T-helper 2 cell treated with Interferon-gamma antibody and Interleukin-4, amounts not matched to agents 5 μg/mL and 100 μg/mL, for 36 hours (primary cell): ENCODE measurements at regions not wholly inside any gene's neighbourhood (a gene's known extent, or its start where the extent isn't known, plus 50 kb on each side); places are given as distances from the start of the nearest gene placed in this dataset.

ENCODE experiments used
- DNase-seq: peaks from one replicate; pipeline ENCODE4 v3.0.0; 2021; ENCODE audit warnings: low spot score
- H3K27ac Mint-ChIP-seq: one replicate; pipeline ENCODE4 v1.8.0; 2021; ENCODE audit warnings: mild to moderate bottlenecking, mixed read lengths
- H3K27me3 Mint-ChIP-seq: one replicate; pipeline ENCODE4 v1.8.0; 2021; ENCODE audit warnings: low read depth, mixed read lengths
- H3K36me3 Mint-ChIP-seq: one replicate; pipeline ENCODE4 v1.8.0; 2021; ENCODE audit warnings: low read depth, mixed read lengths
- H3K4me1 Mint-ChIP-seq: one replicate; pipeline ENCODE4 v1.8.0; 2021; ENCODE audit warnings: low read depth, mixed read lengths
- H3K4me3 Mint-ChIP-seq: one replicate; pipeline ENCODE4 v1.8.0; 2022; ENCODE audit warnings: mild to moderate bottlenecking, moderate library complexity, mixed read lengths
- H3K9me3 Mint-ChIP-seq: one replicate; pipeline ENCODE4 v1.8.0; 2021; ENCODE audit warnings: mixed read lengths

DNA sequence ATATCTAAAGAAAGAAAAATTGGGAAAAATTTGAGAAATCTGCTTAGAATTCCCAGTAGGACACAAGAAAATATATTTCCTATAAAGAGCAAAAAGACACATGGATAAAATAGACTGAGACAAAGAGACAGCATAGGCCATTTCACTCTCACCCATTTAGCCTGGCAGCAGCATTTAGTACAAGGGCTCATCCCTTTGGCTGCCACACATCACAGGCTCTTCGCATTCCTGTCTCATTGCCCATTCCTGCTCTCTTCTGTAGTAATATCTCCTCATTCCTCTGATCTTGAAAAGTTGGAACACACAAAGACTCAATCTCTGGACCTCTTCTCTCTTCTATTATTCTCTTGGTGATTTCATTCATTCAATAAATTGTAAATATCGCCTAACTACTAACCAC is 162.6 kb downstream of the SOX11 start:
- no peaks in the 10 kb centered on the region for H3K27me3 Mint-ChIP-seq
- DNase-seq: no peak
- peaks cover 15% of the 10 kb centered on the region for H3K9me3 Mint-ChIP-seq
- no peaks in the 10 kb centered on the region for H3K36me3 Mint-ChIP-seq
- no peak overlapping the region for H3K27ac Mint-ChIP-seq
- H3K4me3 Mint-ChIP-seq: no peak overlapping the region
- H3K4me1 Mint-ChIP-seq: no peaks in the 10 kb centered on the region

DNA sequence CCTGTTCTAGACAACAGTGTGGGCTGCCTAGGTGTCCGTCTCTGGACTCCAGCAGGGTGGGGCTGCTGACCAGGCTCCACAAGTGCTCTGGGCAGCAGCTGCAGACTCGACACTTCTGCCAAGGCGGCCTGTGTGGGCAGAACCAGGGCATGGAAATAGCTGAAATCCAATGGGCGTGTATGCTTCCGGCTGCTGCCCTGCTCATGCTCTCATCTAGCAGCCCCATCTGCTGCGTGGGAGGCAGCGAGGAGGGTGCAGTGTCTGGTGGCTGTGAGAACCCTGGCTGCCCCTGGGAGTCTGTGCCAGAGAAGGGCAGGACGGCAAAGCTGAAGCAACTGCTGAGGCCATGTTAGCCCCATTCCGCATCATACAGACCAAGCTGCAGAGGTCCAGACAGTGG is 174.9 kb downstream of the SOX11 start:
- no peak for DNase-seq
- Mint-ChIP-seq H3K27ac (no peak overlapping the region), H3K9me3 (no peaks in the 10 kb centered on the region), H3K36me3 (no peaks in the 10 kb centered on the region), H3K4me3 (no peak overlapping the region), H3K4me1 (no peaks in the 10 kb centered on the region), H3K27me3 (no peaks in the 10 kb centered on the region)

DNA sequence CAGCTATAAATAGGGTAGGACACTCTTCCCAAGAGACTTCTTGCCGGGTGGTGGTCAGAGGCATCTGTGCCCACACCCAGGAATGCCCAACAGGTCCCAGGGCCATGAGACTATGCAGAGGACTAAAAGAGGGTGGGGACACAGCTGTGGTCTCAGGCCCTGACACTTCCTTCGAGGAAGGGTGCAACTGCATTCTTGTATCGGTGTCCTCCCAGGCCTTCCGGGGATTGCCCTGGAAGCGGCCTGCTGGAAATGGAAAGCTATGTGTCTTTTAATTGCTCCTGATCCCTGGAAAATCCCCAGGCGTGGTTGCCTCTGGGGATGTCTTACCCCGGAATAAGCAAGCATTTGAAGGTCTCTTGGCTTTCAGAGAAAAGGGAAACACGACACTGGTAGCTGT is 176.7 kb downstream of the SOX11 start:
- H3K4me3 Mint-ChIP-seq: no peak overlapping the region
- H3K4me1 Mint-ChIP-seq: no peaks in the 10 kb centered on the region
- no peak for DNase-seq
- no peak overlapping the region for H3K27ac Mint-ChIP-seq
- no peaks in the 10 kb centered on the region for H3K36me3 Mint-ChIP-seq
- peaks cover 7% of the 10 kb centered on the region for H3K9me3 Mint-ChIP-seq
- H3K27me3 Mint-ChIP-seq: no peaks in the 10 kb centered on the region

DNA sequence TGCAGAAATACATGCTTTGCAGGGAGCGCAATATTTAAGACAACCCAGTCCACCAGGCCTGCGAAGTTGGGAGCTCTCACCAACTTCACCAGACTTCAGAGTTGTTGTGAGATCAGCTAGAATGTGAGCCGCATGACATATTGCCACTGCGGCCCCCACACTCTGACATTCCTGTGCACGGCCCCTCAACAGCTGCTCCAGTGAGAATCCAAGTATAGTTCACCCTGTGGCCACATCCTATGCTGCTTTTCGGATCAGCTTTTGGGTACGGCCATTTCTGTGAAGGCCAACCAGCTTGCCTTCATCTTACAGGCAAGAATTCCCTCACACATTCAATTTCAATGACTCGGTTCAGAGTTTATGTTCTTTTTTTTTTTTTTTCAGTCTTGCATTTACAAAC is 177.8 kb downstream of the SOX11 start:
- no peak for DNase-seq
- H3K36me3 Mint-ChIP-seq: no peaks in the 10 kb centered on the region
- no peak overlapping the region for H3K27ac Mint-ChIP-seq
- no peak overlapping the region for H3K4me3 Mint-ChIP-seq
- H3K9me3 Mint-ChIP-seq: peaks cover 7% of the 10 kb centered on the region
- H3K27me3 Mint-ChIP-seq: no peaks in the 10 kb centered on the region
- H3K4me1 Mint-ChIP-seq: no peaks in the 10 kb centered on the region

DNA sequence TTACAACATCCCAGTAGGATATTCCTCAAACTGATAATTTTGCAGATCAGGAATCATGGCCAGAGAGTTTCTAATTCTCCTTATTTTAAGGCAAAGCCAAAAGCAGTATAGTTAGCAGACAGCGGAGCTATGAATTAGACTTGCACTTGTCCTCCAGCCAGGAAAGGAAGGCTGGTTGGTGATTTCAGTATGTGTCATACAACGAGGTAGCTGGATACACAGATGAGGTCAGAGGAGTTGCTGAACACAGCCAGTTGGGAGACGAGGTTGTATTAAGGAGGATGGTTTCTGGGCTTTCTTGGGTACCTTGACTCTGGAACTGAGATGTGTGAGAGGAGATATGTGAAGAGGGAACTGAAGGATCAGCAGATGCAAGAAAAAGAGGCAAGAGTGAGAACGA is 185.2 kb downstream of the SOX11 start:
- H3K4me1 Mint-ChIP-seq: no peaks in the 10 kb centered on the region
- H3K27ac Mint-ChIP-seq: no peak overlapping the region

DNA sequence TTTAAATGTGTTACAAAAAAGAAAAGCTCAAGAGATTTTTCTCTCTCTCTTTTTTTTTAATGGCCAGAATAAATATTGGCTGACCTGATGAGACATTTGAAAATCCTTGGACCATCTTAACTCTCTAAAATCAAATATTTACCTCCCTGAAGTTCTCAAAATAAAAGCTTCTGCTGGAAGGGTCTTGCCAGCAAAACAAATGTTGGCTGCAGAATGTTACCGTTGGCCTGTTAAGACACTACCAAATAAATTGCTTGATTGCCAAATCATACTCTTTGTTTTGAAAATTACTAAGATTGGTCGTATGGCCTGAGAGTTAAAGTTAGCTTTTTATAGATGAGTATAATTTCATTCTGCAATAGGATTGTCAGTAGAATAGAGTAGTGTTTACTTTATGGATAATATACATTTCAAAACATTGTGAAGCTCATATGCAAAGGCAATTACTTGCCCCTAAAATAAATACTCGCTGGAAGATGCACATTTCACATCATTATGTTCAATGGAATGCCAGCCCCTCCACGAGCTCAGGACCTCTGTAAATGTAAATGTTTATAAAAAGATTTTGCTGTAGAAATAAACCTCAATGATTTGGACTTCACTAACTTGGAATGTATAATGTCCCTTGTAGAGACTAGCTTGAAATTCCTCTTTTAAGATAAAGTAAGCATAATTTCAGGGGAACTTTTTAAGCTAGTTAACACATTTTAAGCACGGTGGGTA is 193.4 kb downstream of the SOX11 start:
- Mint-ChIP-seq H3K4me1 (no peaks in the 10 kb centered on the region), H3K4me3 (no peak overlapping the region), H3K27me3 (no peaks in the 10 kb centered on the region), H3K9me3 (peaks cover 5% of the 10 kb centered on the region), H3K27ac (no peak overlapping the region), H3K36me3 (no peaks in the 10 kb centered on the region)
- no peak for DNase-seq

More for the DNA sequence above, 185.2 kb downstream of the SOX11 start:
- Mint-ChIP-seq H3K27me3 (no peaks in the 10 kb centered on the region), H3K9me3 (peaks cover 12% of the 10 kb centered on the region), H3K4me3 (no peak overlapping the region), H3K36me3 (no peaks in the 10 kb centered on the region)
- DNase-seq: no peak

DNA sequence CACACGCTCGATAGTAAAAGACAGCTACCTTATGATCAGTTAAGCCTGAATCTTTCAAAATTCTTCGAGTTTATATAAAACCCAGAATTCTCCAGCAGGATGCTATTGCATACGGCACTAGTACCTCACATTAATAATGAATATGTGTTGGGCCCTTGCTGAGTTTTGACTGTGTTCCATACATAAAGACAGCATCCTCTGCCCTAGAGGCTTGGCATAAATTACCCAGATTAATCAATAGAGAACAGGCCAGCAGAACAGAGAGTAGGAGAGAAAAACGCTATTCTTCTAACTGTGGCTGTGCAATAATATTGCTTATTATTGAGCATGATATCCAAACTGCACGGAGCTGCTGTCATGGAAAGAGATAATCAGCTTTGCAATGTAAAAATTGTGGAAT is 194.3 kb downstream of the SOX11 start:
- Mint-ChIP-seq H3K27ac (no peak overlapping the region), H3K27me3 (no peaks in the 10 kb centered on the region), H3K36me3 (no peaks in the 10 kb centered on the region), H3K9me3 (peaks cover 5% of the 10 kb centered on the region), H3K4me3 (no peak overlapping the region), H3K4me1 (no peaks in the 10 kb centered on the region)
- DNase-seq: no peak

DNA sequence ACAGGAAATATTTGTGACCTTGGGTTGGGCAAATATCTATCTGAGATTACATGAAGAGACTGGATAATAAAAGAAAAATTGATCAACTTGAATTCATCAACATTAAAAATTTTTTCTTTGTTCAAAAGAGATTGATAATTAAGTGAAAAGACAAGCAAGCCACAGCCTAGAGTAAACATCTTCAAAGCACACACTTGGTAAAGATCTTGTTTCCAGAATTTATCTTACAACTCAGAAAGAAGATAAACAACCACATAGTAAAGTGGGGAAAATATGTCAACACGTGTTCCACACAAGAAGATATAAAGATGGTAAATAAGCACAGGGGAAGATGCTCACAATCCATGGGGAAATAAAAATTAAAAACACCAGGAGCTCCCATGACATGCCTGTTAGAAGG is 195.9 kb downstream of the SOX11 start:
- no peak for DNase-seq
- no peaks in the 10 kb centered on the region for H3K4me1 Mint-ChIP-seq
- no peak overlapping the region for H3K27ac Mint-ChIP-seq
- H3K9me3 Mint-ChIP-seq: peaks cover 5% of the 10 kb centered on the region
- H3K4me3 Mint-ChIP-seq: no peak overlapping the region
- no peaks in the 10 kb centered on the region for H3K36me3 Mint-ChIP-seq
- H3K27me3 Mint-ChIP-seq: no peaks in the 10 kb centered on the region

DNA sequence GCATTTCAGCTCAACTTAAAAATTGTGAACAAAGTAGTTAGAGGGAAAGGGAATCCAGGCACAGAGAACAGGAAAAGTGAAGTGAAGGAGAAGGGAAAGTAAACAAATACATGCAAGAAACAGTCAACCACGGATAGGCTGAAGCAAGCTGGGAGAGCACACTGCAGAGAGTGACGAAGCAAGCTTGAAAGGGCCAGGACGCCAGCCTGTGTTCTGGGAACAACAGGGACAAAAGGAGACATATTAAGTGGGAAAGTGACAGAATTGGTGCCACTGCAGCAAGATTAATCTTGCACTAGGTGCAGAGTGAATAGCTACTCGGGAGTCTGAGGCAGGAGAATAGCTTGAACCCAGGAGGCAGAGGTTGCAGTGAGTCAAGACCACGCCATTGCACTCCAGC is 197.3 kb downstream of the SOX11 start:
- Mint-ChIP-seq H3K4me3 (no peak overlapping the region), H3K27ac (no peak overlapping the region), H3K4me1 (no peaks in the 10 kb centered on the region), H3K9me3 (peaks cover 5% of the 10 kb centered on the region), H3K27me3 (no peaks in the 10 kb centered on the region), H3K36me3 (no peaks in the 10 kb centered on the region)
- DNase-seq: no peak

DNA sequence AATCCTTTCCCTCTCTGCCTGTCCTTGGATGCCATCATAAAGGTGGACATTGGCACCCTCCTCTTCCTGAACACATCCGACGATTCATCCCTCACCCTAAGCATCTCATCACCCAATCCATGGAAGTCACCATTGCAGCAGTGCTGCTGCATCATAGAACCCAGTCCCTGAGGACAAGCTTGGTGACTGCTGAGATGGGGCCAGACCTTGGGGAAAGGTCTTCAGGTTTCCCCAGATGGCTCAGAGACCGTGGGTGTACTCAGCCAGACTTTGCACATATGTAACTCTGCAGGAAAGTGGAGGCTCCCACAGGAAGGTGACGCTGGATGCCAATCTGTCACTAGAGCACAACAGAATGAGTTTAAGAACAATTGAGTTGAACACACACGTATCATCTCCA is 202.2 kb downstream of the SOX11 start:
- Mint-ChIP-seq H3K27ac (no peak overlapping the region), H3K36me3 (no peaks in the 10 kb centered on the region), H3K9me3 (peaks cover 3% of the 10 kb centered on the region), H3K4me3 (no peak overlapping the region), H3K4me1 (no peaks in the 10 kb centered on the region), H3K27me3 (no peaks in the 10 kb centered on the region)
- DNase-seq: no peak

DNA sequence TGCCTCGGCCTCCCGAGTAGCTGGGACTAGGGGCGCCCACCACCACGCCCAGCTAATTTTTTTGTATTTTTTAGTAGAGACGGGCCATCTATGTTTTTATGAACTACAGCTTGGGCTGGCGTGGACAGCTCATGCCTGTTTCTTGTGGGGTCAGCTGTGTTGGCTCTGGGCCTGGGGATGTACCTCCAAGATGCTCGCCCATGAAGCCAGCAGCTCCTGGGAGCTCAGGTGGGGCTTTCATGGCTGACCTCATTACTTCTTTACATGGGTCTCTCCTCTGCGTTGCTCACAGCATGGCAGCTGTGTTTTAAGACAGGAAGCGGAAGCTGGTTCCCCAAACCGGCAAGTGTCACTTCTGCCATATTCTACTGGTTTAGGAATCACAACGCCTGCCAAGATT is 203.1 kb downstream of the SOX11 start:
- no peaks in the 10 kb centered on the region for H3K4me1 Mint-ChIP-seq
- no peak for DNase-seq
- no peaks in the 10 kb centered on the region for H3K36me3 Mint-ChIP-seq
- no peaks in the 10 kb centered on the region for H3K9me3 Mint-ChIP-seq
- H3K4me3 Mint-ChIP-seq: no peak overlapping the region
- no peaks in the 10 kb centered on the region for H3K27me3 Mint-ChIP-seq
- no peak overlapping the region for H3K27ac Mint-ChIP-seq

DNA sequence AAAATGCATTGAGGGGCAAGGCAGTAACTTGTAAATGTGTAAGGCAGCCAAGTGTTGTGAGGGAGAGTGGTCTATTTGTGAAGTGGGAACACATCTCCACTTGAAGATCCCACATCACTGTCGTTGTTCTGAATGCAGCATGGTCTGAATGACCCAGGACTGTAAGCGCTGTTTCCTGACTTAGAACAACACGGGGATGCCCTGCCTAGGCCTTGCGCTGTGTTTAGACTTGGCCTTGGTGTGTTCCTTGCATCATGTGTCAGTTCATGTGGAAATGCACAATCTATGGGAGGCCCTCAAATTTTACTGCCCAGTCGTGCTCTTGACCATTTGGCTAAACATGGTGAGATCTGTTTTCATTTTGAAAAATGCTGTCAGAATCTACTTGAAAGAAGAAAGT is 205.1 kb downstream of the SOX11 start:
- DNase-seq: no peak
- H3K9me3 Mint-ChIP-seq: no peaks in the 10 kb centered on the region
- H3K27me3 Mint-ChIP-seq: no peaks in the 10 kb centered on the region
- H3K27ac Mint-ChIP-seq: no peak overlapping the region
- H3K4me3 Mint-ChIP-seq: no peak overlapping the region
- no peaks in the 10 kb centered on the region for H3K4me1 Mint-ChIP-seq
- no peaks in the 10 kb centered on the region for H3K36me3 Mint-ChIP-seq

DNA sequence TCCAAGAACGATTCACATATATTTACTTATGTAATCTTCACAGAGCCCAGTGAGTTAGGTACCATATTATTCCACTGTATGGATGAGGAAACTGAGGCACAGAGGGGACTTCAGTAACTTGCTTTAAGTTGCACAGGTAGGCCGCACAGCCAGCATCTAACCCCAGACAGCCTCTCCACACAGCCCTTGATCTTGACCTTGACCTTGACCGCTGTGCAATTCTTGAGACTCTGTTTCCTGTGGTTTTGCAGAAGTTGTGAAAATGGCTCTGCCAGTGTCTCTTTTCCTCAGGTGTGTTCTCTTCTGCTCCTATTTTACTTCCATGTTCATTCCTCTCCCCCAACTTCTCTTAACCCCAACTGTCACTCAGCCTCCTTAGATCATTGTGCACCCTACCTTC is 206.5 kb downstream of the SOX11 start:
- DNase-seq: no peak
- Mint-ChIP-seq H3K9me3 (no peaks in the 10 kb centered on the region), H3K27ac (no peak overlapping the region), H3K4me1 (no peaks in the 10 kb centered on the region), H3K36me3 (no peaks in the 10 kb centered on the region), H3K27me3 (no peaks in the 10 kb centered on the region), H3K4me3 (no peak overlapping the region)

DNA sequence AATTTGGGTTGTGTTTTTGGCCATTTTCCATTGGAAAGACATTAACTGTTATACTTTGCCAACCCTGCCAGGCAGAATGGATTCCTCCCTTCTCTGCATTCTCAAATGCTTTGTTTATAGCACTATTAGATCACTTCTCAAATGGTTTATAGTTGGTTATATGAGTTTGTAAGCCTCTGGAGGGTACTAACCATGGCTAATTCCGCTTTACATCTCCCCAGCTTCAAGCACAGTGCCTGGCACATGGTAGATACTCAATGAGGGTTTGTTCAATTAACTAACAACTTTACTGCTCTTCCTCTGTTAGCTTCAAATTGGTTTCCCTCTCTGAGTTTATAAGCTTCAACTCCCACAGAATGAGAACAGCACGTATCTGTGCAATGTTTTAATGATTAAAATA is 213.5 kb downstream of the SOX11 start:
- no peaks in the 10 kb centered on the region for H3K27me3 Mint-ChIP-seq
- H3K4me3 Mint-ChIP-seq: no peak overlapping the region
- H3K36me3 Mint-ChIP-seq: no peaks in the 10 kb centered on the region
- no peak overlapping the region for H3K27ac Mint-ChIP-seq
- no peaks in the 10 kb centered on the region for H3K4me1 Mint-ChIP-seq
- DNase-seq: no peak
- H3K9me3 Mint-ChIP-seq: peaks cover 9% of the 10 kb centered on the region

DNA sequence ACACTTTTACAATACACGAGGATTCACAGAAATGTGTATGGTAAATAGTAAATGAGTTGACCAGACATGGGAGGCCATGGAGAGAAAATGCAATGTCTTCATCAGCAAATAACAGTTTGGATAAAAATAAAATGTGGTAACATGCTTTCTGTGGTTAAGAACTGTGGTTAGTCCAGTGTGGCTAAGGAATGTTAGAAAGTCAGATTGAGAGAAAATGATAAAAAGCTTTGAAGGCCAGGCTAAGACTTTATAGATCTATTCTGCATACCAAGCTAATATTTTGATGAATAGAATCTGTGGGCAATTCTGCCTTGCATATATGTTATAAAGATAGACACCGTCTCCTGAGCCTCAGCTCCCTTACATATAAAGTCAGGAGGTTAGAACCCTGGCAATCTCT is 215.9 kb downstream of the SOX11 start:
- no peak for DNase-seq
- Mint-ChIP-seq H3K4me3 (no peak overlapping the region), H3K27ac (no peak overlapping the region), H3K9me3 (peaks cover 9% of the 10 kb centered on the region), H3K36me3 (no peaks in the 10 kb centered on the region), H3K4me1 (no peaks in the 10 kb centered on the region), H3K27me3 (no peaks in the 10 kb centered on the region)
